Left ventricle myocardium superior (tissue), 1 donor: ENCODE measurements at regions not wholly inside any gene's neighbourhood (a gene's known extent, or its start where the extent isn't known, plus 50 kb on each side); places are given as distances from the start of the nearest gene placed in this dataset.

Experiments used
- ATAC-seq: fragments of 200-7000 bp; cut with Tn5 transposase; one replicate; pipeline ENCODE4 v1.9.1; 2020; ENCODE audit warnings: mild to moderate bottlenecking, moderate library complexity
- DNase-seq: peaks from one replicate; pipeline ENCODE4 v3.0.0-alpha.2; 2020
- intact Hi-C: fragments of 100-400 bp; cut with micrococcal nuclease; formaldehyde crosslinking; loops from one replicate; pipeline ENCODE4 v1.11.0; 2022
- donor health status: DM: no; HTN: yes; CAD: no; lungs with severe emphysema.

DNA sequence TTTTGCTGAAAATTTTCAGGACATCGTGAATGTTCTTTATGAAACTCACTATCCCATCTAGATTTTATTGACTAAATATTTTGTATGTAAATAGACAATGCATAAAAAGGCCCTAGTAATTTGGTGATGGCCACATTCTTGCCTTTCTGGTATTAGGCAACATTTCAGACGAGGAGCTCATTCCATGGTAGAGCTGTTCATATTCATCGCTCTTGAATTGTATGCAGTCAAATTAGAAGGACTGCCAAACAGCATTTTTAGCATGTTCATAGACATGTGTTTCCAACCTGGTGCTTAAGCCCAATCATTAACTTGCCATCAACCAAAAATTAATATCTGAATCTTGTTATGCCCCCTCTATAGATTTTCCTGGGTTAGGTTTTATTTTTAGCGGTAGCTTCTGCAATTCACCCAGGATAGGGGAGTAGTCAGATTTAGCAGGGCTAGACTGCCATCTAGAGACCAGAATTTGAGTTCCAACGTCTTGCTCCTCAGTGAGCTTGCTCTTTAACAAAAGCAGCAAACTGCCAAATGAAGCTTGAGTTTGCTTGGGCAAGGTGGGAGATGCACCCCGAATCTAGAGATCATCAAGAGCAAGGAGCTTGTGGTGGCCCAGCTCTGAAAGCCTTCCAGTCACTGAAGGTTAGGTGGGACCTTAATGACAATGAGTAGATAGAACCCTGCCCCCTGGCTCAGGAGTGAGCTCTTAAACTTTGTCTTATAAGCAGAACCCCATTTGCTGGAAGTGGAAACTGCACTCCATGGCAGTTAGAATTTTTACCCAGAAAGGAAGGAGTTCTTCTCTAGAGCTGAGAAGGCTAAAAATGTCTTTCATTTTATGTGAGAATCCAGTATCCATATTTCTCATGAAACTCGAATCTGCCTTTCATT is 456.2 kb downstream of the RASEF start:
- intact Hi-C loops, result loop anchor here (5.0 to 10.0 kb wide), 2 partner anchors 74 to 122 kb away; no protein-coding TSS in a partner anchor
- ATAC-seq, result peak; percentile 82
- no peak for DNase-seq

DNA sequence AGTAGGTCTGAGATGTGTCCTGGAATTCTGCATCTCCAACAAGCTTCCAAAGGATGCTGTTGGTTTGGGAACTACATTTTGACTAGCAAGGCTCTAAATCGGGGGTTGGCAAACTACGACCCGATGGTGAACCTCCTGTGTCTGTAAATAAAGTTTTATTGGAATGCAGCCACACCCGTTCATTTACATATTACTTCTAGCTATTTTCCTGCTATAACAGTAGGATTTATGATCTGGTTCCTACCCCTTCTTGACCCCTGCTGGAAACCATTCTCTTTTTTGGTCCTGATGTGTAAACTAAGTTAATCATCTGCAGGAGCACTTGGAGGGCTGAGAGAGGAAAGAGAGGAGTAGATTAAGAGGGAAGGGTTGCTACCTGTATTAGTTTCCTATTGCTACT is 454.5 kb downstream of the RASEF start:
- intact Hi-C loops, result loop anchor here (5.0 to 10.0 kb wide), 2 partner anchors 76 to 124 kb away; no protein-coding TSS in a partner anchor
- DNase-seq, result no peak
- ATAC-seq, result no peak

DNA sequence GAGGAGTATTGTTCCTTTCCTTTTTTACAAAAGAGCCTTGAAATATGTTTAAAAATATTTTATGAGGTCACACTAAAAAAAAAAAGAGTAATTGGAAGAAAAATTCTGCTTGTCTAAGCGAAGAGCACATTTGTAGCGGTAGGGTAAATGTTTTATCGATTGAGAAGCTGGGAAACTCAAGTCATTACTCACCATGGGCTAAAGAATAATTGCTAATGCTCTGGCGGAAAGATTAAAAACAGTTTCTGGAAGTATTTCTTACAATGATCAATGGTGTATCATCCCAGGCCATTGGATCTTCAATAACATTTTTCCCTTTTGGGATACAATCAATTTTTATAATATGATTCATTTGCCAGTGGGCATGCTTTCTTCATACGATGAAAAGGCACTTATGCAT is 450.0 kb downstream of the RASEF start:
- intact Hi-C loops, result no loop called here
- no peak for DNase-seq
- ATAC-seq, result no peak

DNA sequence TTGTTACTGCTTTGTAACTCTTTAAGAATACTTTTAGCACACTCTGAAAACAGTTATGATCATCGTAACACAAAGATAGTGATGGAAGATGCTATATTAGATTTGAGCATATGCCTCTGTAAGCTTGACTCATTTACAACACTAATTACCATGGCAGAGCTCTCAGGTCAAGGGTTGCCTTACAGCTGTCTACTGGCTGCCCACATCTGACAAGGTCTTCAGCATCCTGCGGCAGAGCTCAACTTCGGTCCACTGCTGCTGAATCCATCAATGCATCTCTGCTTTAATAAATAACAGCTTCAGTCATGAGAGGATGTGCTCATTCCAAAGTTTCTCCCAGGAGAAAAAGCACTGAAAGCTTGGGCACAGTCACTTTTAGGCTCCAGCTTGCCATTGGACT is 449.4 kb downstream of the RASEF start:
- ATAC-seq, result no peak
- no peak for DNase-seq
- intact Hi-C loops, result no loop called here

DNA sequence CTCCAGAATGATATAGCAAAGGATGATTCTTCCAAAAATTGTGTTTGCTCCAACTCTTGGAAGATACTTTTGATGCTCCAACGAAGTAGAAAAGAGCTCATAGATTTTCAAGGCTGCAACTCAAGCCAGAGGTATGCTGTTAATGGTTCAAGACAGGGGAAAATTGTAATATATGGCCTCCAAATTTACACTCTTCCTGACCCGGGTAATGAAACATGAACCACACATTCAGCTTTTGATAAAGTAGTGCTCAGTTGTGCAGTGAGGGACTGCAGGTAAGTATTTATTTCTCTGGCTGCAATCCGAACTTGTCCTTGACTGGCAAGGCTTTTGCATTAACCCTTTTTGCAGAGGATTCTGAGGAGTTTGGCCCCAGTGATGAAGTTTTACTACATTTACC is 446.4 kb downstream of the RASEF start:
- intact Hi-C loops, result no loop called here
- DNase-seq, result no peak
- ATAC-seq, result no peak

DNA sequence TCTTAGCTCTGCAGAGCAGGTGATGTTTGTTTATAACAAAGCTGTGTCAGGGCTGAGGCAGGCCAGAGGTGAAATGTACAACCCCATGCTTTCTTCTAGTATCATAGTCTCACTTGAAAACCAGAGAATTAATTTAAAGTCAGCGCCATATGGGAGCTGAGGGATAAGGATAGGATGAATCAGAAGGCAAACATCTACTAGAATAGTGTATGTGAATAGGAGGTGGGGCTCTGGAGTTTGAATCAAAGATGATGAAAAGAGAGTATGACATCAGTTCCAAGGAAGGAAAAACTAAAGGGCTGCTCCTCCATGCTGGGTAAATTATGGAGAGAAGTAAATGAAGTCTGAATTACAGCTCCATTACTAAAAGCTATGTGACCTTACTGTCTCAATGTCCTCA is 441.5 kb downstream of the RASEF start:
- no peak for DNase-seq
- intact Hi-C loops, result no loop called here

DNA sequence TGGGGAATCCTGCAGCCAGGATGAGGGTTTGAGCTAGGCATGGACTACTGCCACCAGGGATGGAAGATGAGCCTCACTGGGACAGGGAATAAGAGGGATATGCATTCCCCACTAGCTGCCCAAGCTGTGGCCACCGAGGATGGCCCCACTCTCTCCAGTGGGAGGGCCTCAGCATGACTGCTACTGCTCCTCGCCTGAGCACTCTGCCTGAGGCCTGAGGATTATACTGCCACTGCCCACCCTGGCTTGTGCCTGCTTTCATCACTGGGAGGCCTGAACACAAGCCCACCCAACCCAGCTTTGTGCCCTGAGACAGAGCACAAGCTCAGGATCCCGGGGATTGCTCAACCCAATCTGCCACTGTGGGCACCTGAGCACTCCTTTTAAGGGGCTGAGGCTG is 425.6 kb downstream of the RASEF start:
- intact Hi-C loops, result no loop called here
- ATAC-seq (no peak), DNase-seq (no peak)

More for the DNA sequence above, 441.5 kb downstream of the RASEF start:
- no peak for ATAC-seq

DNA sequence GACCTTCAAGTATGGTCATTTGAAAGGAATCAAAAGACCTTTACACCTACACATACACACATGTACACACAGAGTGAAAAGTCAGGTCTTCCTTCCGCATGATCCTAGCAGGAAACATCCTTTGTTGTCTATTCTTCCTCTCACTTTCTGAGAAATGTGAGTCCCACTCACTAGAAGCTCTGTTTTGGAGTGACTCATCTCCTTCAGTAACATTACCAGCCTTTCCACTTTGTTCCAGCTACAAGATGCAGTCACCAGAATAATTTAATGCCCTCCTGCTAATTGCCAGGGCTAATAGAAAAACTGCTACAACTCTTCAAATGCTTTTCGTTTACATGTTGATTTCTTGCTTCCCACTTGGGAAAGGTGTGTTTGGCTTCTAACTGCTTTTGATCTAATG is 417.3 kb downstream of the RASEF start:
- DNase-seq (no peak), ATAC-seq (no peak)
- intact Hi-C loops, result no loop called here

DNA sequence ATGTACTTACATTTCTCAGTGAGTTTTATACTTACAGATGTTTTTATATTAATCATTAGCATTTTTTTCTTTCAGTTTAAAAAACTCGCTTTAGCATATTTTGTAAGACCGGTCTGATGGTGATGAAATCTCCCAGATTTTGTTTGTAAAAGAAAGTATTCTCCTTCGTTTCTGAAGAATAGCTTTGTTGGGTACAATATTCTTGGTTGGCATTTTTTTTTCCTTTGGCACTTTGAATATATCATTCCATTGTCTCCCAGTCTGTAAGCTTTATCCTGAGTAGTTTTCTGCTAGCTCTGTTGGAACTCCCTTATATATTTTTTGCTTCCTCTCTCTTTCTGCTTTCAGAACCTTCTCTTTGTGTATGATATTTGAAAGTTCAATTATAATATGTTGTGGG is 412.6 kb downstream of the RASEF start:
- no peak for DNase-seq
- ATAC-seq, result no peak
- intact Hi-C loops, result no loop called here

DNA sequence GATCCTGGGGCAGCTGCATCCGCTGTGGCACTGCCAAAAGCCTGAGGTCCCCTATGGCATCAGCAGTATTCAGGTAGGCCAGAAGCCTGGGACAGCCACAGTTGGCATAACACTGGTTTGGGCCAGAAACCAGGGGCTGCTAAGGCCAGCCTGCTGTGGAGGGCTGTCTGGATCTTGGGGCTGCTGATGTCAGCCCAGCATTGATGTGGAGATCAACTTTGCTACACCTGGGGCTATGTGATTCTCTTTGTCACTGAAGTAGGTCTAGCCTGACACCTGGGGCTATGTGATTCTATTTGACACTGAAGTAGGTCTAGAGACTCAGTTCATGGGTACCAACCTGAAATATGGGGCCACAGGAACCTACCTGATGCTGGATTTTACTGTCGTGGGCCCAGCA is 411.5 kb downstream of the RASEF start:
- no peak for DNase-seq
- intact Hi-C loops, result no loop called here
- no peak for ATAC-seq

DNA sequence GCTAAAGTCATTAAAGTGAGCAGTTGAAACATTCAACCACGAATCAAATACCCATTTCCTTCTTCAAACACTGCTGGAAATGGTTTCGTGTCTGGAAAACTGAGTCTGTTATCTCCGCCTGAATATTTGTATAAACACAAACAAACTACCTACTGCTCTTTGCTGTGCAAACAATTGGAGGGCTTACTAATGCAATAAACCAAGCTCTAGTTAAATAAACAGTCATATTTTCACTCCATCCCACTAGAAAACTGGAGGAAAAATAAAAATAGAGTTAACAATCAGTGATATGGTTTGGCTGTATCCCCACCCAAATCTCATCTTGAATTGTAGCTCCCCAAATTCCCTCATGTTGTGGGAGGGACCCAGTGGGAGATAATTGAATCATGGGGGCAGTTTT is 397.6 kb downstream of the RASEF start:
- ATAC-seq, result no peak
- intact Hi-C loops, result no loop called here
- no peak for DNase-seq

DNA sequence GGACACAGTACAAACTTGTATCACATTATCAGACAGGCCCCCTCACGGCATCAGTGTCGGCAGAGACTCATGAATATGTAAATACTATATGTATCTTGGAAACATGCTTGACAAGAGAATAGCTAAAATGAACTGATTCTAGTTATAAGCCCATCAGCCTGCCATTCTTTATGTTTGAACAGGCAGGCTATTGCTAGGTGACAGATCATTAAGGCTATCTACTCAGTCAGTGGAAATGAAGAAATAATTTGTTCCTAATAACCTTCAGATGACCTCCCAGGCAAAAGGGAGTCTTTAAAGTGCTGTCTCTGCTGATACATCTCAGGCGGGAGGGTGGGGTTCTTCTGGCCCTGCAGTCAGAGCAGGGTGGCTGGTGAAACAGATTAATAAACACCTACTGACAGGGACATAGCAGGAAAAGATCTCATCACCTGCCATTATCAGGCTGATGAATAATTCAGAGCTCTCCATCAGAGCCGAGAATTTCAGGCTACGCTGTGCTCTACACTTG is 394.2 kb downstream of the RASEF start:
- DNase-seq (no peak), ATAC-seq (no peak)
- intact Hi-C loops, result no loop called here

DNA sequence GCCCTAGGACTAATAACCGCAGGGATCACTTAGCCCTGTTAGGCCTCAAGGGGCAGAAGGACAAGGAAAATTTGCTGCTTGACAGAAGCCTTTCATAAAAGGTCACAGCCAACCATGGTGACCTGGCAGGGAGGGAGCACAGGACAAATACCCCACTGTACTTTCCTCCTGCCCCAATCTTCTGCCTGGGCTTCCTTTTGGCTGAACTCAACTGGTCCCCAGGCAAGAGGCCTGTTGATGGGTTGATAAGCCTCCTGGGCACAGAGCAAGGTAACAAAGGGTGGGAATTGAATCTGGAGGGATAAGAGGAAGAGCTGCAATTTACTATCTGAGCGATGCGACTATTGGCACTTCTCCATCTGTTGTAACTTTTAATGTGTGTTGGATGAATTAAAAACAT is 392.9 kb downstream of the RASEF start:
- DNase-seq, result no peak
- intact Hi-C loops, result no loop called here
- ATAC-seq, result no peak

DNA sequence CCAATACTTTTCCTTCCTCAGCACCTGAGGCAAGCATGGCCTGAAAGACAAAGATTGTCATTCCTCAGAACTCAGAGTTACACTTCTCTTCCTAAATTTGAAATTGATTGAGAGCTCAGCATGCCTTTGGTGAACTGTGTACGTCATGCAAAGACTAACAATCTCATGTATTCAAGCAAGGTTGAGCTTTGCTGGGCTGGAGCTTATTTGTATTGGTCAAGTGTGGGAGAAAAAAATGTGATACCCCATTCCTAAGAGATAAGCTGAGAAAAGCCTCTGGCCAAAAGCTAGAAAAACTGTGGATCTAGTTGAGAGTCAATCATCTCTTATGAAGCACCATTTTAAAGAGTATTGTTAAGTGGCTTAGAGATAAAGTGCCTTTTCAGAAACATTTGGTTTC is 392.2 kb downstream of the RASEF start:
- no peak for ATAC-seq
- intact Hi-C loops, result no loop called here
- DNase-seq, result no peak

DNA sequence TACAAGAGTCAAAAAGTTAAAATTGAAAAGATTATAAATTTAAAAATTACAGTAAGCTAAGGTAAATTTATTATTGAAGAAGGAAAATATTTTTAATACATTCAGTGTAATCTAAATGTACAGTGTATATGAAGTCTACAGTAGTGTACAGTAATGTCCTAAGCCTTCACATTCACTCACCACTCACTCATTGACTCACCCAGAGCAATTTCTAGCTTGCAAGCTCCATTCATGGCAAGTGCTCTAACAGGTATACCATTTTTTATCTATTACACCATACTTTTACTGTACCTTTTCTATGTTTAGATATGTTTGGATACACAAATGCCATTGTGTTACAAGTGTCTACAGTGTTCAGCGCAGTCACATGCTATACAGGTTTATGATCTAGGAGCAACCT is 389.7 kb downstream of the RASEF start:
- ATAC-seq (no peak), DNase-seq (no peak)
- intact Hi-C loops, result no loop called here

DNA sequence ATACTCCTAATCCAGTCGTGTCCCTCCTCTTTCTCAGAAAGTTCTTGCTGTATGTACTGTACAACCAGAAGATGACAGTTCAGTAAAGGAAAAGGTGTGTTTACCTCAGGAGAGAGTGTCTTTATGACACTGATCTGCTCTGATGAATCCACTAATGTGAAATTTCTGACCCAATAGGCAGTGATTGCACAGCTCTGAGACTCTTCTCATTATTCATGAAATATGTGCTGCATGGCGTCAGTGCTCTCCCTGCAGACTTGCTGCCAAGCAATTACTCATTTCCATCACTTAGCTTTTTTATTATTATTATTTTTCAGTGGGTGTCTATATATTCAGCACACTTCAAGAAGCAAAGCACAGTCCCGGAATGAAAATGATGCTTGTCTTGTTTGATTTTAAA is 389.0 kb downstream of the RASEF start:
- intact Hi-C loops, result no loop called here
- DNase-seq (no peak), ATAC-seq (no peak)

DNA sequence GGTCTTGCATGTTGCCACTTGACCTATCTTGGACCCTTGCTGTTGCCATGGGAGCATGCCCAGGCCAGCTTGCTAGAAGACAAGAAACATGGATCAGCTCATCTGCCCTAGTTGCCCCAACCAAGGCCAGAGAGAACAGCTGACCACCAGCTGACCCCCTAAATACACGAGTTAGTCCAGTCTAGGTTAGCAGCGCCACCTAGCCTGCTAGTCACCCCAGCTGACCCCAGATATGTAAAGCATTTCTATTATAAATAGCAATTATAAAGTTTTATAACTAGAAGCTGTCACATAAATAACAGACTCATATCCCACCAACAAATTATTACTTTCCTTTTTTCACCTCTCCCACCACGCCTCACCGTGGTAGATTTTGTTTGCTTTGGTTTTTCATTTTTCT is 387.8 kb downstream of the RASEF start:
- DNase-seq (no peak), ATAC-seq (no peak)
- intact Hi-C loops, result no loop called here

DNA sequence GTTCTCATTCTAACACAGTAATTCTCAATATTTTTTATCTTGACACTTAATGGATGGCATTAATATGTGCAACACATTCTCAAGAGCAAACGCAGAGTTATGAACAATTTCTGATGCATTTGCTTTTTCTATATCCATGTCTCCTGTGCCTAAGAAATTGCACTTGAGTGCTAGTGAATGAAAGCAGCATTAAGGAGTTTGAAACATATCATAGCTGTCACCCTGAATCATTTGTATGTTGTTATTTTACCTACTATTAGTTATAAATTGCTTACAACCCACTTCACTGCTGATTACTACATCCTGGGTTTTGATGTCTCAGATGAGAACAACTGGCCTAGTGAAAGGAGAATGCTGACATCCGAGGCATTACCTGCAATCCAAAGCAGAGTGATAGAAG is 387.3 kb downstream of the RASEF start:
- ATAC-seq, result no peak

DNA sequence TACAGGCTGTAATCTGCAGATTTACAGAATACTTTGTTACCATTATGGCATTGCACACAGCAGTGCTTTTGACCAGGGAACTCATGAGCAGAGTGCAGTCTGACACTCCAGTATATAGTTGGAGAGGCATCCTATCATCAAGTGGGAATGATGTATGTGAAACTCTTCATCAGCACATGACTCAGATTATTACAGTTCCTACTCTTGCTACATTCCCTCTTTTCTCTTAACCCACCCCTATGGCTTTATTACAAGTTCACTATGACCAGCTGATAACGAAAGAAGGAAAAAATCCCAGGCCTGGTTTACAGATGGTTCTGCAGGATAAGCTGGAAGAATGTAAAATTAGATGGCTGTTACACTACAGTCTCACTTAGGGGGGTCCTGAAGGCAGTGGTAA is 385.9 kb downstream of the RASEF start:
- intact Hi-C loops, result no loop called here
- ATAC-seq (no peak), DNase-seq (no peak)

More for the DNA sequence above, 387.3 kb downstream of the RASEF start:
- DNase-seq, result no peak
- intact Hi-C loops, result no loop called here

DNA sequence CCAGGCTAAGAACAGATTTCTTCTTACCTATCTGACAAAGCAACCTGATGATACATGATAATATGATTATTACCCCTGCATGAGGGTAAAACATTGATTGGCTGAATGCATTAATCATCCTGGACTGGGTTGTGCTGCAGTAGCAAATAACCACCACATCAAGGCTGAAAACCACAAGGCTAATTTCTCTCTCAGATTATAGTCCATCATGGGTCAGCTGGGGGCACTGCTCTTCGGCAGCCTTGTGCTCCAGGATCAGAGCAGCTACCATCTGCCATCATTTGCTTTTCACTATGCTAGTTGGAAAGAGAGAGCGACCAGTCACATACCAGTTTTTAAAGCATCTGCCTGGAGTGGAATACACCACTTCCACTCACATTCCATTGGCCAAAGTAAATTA is 383.5 kb downstream of the RASEF start:
- DNase-seq (no peak), ATAC-seq (no peak)
- intact Hi-C loops, result no loop called here
